ENCODE measurements at regions not wholly inside any gene's neighbourhood (a gene's known extent, or its start where the extent isn't known, plus 50 kb on each side); places are given as distances from the start of the nearest gene placed in this dataset.
"Not testable (repeated sequence)": the region's sequence is repeated elsewhere in the genome, so short reads cannot be mapped to it uniquely, and the experiment has no call there.

GRCh38 chr2:95725677-95726076 is 133.9 kb downstream of the TRIM43 start:
- TF ChIP-seq, protein P1, sequence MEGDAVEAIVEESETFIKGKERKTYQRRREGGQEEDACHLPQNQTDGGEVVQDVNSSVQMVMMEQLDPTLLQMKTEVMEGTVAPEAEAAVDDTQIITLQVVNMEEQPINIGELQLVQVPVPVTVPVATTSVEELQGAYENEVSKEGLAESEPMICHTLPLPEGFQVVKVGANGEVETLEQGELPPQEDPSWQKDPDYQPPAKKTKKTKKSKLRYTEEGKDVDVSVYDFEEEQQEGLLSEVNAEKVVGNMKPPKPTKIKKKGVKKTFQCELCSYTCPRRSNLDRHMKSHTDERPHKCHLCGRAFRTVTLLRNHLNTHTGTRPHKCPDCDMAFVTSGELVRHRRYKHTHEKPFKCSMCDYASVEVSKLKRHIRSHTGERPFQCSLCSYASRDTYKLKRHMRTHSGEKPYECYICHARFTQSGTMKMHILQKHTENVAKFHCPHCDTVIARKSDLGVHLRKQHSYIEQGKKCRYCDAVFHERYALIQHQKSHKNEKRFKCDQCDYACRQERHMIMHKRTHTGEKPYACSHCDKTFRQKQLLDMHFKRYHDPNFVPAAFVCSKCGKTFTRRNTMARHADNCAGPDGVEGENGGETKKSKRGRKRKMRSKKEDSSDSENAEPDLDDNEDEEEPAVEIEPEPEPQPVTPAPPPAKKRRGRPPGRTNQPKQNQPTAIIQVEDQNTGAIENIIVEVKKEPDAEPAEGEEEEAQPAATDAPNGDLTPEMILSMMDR (IDR thresholded peaks at IDR 0.05): not testable (repeated sequence)
- not testable (repeated sequence) for TF ChIP-seq EP300 (IDR thresholded peaks at IDR 0.05); RFX5 (IDR thresholded peaks at IDR 0.05); RCOR1 (IDR thresholded peaks at IDR 0.05; ENCODE audit: low read depth, low read length); RAD21 (conservative IDR thresholded peaks at IDR 0.05 in 1 of 2, IDR thresholded peaks at IDR 0.05 in 1 of 2); ESRRA (IDR thresholded peaks at IDR 0.05; ENCODE audit: borderline replicate concordance, low read length); MAFK (IDR thresholded peaks at IDR 0.05; ENCODE audit: partially characterized antibody); RNF2 (IDR thresholded peaks at IDR 0.05; ENCODE audit: borderline replicate concordance, low read depth); SMC3 (IDR thresholded peaks at IDR 0.05); JUN (IDR thresholded peaks at IDR 0.05)
- TF ChIP-seq, protein P2, sequence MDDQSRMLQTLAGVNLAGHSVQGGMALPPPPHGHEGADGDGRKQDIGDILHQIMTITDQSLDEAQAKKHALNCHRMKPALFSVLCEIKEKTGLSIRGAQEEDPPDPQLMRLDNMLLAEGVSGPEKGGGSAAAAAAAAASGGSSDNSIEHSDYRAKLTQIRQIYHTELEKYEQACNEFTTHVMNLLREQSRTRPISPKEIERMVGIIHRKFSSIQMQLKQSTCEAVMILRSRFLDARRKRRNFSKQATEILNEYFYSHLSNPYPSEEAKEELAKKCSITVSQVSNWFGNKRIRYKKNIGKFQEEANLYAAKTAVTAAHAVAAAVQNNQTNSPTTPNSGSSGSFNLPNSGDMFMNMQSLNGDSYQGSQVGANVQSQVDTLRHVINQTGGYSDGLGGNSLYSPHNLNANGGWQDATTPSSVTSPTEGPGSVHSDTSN (IDR thresholded peaks at IDR 0.05): not testable (repeated sequence)
- TF ChIP-seq, protein P3, sequence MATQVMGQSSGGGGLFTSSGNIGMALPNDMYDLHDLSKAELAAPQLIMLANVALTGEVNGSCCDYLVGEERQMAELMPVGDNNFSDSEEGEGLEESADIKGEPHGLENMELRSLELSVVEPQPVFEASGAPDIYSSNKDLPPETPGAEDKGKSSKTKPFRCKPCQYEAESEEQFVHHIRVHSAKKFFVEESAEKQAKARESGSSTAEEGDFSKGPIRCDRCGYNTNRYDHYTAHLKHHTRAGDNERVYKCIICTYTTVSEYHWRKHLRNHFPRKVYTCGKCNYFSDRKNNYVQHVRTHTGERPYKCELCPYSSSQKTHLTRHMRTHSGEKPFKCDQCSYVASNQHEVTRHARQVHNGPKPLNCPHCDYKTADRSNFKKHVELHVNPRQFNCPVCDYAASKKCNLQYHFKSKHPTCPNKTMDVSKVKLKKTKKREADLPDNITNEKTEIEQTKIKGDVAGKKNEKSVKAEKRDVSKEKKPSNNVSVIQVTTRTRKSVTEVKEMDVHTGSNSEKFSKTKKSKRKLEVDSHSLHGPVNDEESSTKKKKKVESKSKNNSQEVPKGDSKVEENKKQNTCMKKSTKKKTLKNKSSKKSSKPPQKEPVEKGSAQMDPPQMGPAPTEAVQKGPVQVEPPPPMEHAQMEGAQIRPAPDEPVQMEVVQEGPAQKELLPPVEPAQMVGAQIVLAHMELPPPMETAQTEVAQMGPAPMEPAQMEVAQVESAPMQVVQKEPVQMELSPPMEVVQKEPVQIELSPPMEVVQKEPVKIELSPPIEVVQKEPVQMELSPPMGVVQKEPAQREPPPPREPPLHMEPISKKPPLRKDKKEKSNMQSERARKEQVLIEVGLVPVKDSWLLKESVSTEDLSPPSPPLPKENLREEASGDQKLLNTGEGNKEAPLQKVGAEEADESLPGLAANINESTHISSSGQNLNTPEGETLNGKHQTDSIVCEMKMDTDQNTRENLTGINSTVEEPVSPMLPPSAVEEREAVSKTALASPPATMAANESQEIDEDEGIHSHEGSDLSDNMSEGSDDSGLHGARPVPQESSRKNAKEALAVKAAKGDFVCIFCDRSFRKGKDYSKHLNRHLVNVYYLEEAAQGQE (IDR thresholded peaks at IDR 0.05): not testable (repeated sequence)
- TF ChIP-seq, protein P4, sequence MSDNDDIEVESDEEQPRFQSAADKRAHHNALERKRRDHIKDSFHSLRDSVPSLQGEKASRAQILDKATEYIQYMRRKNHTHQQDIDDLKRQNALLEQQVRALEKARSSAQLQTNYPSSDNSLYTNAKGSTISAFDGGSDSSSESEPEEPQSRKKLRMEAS (IDR thresholded peaks at IDR 0.05): not testable (repeated sequence)
